ENCODE measurements at regions not wholly inside any gene's neighbourhood (a gene's known extent, or its start where the extent isn't known, plus 50 kb on each side); places are given as distances from the start of the nearest gene placed in this dataset.

DNA sequence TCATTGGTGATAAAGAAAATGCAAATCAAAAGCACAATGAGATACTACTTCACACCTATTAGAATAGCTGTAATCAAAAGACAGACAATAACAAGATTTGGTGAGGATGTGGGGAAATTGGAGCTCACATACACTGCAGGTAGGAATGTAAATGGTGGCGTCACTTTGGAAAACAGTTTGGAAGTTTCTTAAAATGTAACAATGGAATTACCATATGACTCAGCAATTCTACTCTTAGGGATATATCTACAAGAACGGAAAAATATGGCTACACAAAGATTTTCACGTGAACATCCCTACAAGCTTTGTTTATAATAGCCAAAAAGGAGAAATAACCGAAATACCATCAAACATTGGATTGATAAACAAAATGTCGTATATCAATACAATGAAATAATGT is 270.4 kb downstream of the DOK5 start:
- TF ChIP-seq ZNF70 (CRISPR knock-in tag; IDR thresholded peaks at IDR 0.05) (no peak), OSR1 (CRISPR knock-in tag; IDR thresholded peaks at IDR 0.05) (no peak), CREB5 (CRISPR knock-in tag; IDR thresholded peaks at IDR 0.05; ENCODE audit: low read depth) (no peak), ZFP3 (CRISPR knock-in tag; IDR thresholded peaks at IDR 0.05) (no peak), BACH2 (CRISPR knock-in tag; IDR thresholded peaks at IDR 0.05; ENCODE audit: borderline replicate concordance) (no peak), POU6F1 (CRISPR knock-in tag; IDR thresholded peaks at IDR 0.05; ENCODE audit: borderline replicate concordance, low read depth) (no peak), ARNTL (CRISPR knock-in tag; IDR thresholded peaks at IDR 0.05; ENCODE audit: borderline replicate concordance, low read depth) (no peak), CSDC2 (CRISPR knock-in tag; IDR thresholded peaks at IDR 0.05) (no peak), ESRRG (CRISPR knock-in tag; IDR thresholded peaks at IDR 0.05) (no peak), TCF4 (CRISPR knock-in tag; IDR thresholded peaks at IDR 0.05; ENCODE audit: borderline replicate concordance) (no peak), RARB (CRISPR knock-in tag; IDR thresholded peaks at IDR 0.05) (no peak)
- TF ChIP-seq, protein P1, sequence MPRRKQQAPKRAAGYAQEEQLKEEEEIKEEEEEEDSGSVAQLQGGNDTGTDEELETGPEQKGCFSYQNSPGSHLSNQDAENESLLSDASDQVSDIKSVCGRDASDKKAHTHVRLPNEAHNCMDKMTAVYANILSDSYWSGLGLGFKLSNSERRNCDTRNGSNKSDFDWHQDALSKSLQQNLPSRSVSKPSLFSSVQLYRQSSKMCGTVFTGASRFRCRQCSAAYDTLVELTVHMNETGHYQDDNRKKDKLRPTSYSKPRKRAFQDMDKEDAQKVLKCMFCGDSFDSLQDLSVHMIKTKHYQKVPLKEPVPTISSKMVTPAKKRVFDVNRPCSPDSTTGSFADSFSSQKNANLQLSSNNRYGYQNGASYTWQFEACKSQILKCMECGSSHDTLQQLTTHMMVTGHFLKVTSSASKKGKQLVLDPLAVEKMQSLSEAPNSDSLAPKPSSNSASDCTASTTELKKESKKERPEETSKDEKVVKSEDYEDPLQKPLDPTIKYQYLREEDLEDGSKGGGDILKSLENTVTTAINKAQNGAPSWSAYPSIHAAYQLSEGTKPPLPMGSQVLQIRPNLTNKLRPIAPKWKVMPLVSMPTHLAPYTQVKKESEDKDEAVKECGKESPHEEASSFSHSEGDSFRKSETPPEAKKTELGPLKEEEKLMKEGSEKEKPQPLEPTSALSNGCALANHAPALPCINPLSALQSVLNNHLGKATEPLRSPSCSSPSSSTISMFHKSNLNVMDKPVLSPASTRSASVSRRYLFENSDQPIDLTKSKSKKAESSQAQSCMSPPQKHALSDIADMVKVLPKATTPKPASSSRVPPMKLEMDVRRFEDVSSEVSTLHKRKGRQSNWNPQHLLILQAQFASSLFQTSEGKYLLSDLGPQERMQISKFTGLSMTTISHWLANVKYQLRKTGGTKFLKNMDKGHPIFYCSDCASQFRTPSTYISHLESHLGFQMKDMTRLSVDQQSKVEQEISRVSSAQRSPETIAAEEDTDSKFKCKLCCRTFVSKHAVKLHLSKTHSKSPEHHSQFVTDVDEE (CRISPR knock-in tag; IDR thresholded peaks at IDR 0.05), result no peak
- TF ChIP-seq, protein P2, sequence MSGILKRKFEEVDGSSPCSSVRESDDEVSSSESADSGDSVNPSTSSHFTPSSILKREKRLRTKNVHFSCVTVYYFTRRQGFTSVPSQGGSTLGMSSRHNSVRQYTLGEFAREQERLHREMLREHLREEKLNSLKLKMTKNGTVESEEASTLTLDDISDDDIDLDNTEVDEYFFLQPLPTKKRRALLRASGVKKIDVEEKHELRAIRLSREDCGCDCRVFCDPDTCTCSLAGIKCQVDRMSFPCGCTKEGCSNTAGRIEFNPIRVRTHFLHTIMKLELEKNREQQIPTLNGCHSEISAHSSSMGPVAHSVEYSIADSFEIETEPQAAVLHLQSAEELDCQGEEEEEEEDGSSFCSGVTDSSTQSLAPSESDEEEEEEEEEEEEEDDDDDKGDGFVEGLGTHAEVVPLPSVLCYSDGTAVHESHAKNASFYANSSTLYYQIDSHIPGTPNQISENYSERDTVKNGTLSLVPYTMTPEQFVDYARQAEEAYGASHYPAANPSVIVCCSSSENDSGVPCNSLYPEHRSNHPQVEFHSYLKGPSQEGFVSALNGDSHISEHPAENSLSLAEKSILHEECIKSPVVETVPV (CRISPR knock-in tag; IDR thresholded peaks at IDR 0.05), result no peak
- ATAC-seq, result no peak

GRCh38 chr20:54744097-54744496 is 268.7 kb downstream of the DOK5 start:
- TF ChIP-seq POU6F1 (CRISPR knock-in tag; IDR thresholded peaks at IDR 0.05; ENCODE audit: borderline replicate concordance, low read depth) (no peak), OSR1 (CRISPR knock-in tag; IDR thresholded peaks at IDR 0.05) (no peak), TCF4 (CRISPR knock-in tag; IDR thresholded peaks at IDR 0.05; ENCODE audit: borderline replicate concordance) (no peak), ISL1 (CRISPR knock-in tag; IDR thresholded peaks at IDR 0.05) (no peak), ZNF8 (CRISPR knock-in tag; IDR thresholded peaks at IDR 0.05) (no peak), ZFP30 (CRISPR knock-in tag; IDR thresholded peaks at IDR 0.05) (no peak), ZNF70 (CRISPR knock-in tag; IDR thresholded peaks at IDR 0.05) (no peak), CSDC2 (CRISPR knock-in tag; IDR thresholded peaks at IDR 0.05) (no peak), GLIS3 (CRISPR knock-in tag; IDR thresholded peaks at IDR 0.05) (no peak), CREB5 (CRISPR knock-in tag; IDR thresholded peaks at IDR 0.05; ENCODE audit: low read depth) (no peak), SNAI2 (CRISPR knock-in tag; IDR thresholded peaks at IDR 0.05) (no peak), RARB (CRISPR knock-in tag; IDR thresholded peaks at IDR 0.05) (no peak), ESRRG (CRISPR knock-in tag; IDR thresholded peaks at IDR 0.05) (no peak), ZC3H10 (CRISPR knock-in tag; IDR thresholded peaks at IDR 0.05) (no peak), ARNTL (CRISPR knock-in tag; IDR thresholded peaks at IDR 0.05; ENCODE audit: borderline replicate concordance, low read depth) (no peak), PPARA (CRISPR knock-in tag; IDR thresholded peaks at IDR 0.05; ENCODE audit: borderline replicate concordance) (no peak), ZNF565 (CRISPR knock-in tag; conservative IDR thresholded peaks at IDR 0.05; ENCODE audit: low read depth) (no peak)
- TF ChIP-seq, protein P1 (CRISPR knock-in tag; IDR thresholded peaks at IDR 0.05), result no peak
- TF ChIP-seq, protein P2 (CRISPR knock-in tag; IDR thresholded peaks at IDR 0.05), result no peak
- TF ChIP-seq, protein P3, sequence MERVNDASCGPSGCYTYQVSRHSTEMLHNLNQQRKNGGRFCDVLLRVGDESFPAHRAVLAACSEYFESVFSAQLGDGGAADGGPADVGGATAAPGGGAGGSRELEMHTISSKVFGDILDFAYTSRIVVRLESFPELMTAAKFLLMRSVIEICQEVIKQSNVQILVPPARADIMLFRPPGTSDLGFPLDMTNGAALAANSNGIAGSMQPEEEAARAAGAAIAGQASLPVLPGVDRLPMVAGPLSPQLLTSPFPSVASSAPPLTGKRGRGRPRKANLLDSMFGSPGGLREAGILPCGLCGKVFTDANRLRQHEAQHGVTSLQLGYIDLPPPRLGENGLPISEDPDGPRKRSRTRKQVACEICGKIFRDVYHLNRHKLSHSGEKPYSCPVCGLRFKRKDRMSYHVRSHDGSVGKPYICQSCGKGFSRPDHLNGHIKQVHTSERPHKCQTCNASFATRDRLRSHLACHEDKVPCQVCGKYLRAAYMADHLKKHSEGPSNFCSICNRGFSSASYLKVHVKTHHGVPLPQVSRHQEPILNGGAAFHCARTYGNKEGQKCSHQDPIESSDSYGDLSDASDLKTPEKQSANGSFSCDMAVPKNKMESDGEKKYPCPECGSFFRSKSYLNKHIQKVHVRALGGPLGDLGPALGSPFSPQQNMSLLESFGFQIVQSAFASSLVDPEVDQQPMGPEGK (CRISPR knock-in tag; IDR thresholded peaks at IDR 0.05; ENCODE audit: borderline replicate concordance), result no peak
- no peak for ATAC-seq

Data from SK-N-SH treated with all-trans-retinoic acid at 6 μM for 48 hours (cell line).